ENCODE measurements at regions not wholly inside any gene's neighbourhood (a gene's known extent, or its start where the extent isn't known, plus 50 kb on each side); places are given as distances from the start of the nearest gene placed in this dataset.

DNA sequence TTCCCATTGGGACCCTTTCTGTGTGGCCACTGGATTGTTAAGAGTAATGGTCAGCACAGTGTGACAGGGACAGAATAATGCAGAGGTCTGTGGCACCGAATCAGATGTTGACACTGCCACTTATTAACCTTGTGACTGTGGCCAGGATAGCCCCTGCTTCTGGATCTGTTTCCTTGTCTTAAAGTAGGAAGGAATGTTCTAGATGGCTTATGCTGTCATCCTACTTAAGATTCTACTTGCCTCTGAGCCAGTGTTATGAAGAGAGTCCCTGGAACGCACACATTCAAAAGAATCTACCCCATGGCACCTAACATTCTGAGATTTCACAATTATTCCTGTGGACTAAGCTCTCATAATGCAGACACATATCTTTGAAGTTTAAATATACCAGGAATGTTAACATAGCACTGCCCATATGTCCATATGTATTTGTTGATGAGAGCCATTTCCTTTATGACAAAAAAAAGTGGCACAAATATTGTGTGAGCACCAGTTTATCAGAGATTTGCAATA, 612.7 kb downstream of the TLR4 start:
- no peak for TF ChIP-seq CTCF (IDR thresholded peaks at IDR 0.05; ENCODE audit: poor library complexity, severe bottlenecking)
- no peak for TF ChIP-seq TAF1 (IDR thresholded peaks at IDR 0.05; ENCODE audit: low read depth)
- no peak for TF ChIP-seq EZH2 (IDR thresholded peaks at IDR 0.05; ENCODE audit: borderline replicate concordance, insufficient read depth, low read length, poor library complexity, severe bottlenecking)
- no peak for TF ChIP-seq SMC3 (conservative IDR thresholded peaks at IDR 0.05; ENCODE audit: poor library complexity)

Data from neural cell (in vitro differentiated cells).